K562 (cell line): ENCODE measurements at regions not wholly inside any gene's neighbourhood (a gene's known extent, or its start where the extent isn't known, plus 50 kb on each side); places are given as distances from the start of the nearest gene placed in this dataset.

Experiments
- DACH1 ChIP-seq: fragments of 450-650 bp; IDR thresholded peaks from 2 replicates; pipeline ENCODE4 v1.6.1; 2018; ENCODE audit not compliant: partially characterized antibody
- E2F4 ChIP-seq: sonication (generic); formaldehyde crosslinking; IDR thresholded peaks from 2 replicates; pipeline ENCODE4 v1.8.0; 2022; ENCODE audit warnings: mild to moderate bottlenecking, low read depth, missing genetic modification reagents
- EP300 ChIP-seq: IDR thresholded peaks from 2 replicates; pipeline ENCODE4 v1.6.1; 2012; ENCODE audit warnings: low read length, improper control_type of control experiment
- FIP1L1 ChIP-seq: fragments of 200-400 bp; formaldehyde crosslinking; IDR thresholded peaks from 2 replicates; pipeline ENCODE4 v1.6.1; 2018; ENCODE audit warnings: mild to moderate bottlenecking, low read depth, low read length; ENCODE audit not compliant: poor library complexity, severe bottlenecking
- MGA ChIP-seq: fragments of 450-650 bp; IDR thresholded peaks from 2 replicates; pipeline ENCODE4 v1.6.1; 2016; ENCODE audit warnings: mild to moderate bottlenecking, moderate library complexity
- SIX5 ChIP-seq, 2 experiments: IDR thresholded peaks; 2 replicates each; pipeline ENCODE4 v1.6.1; 2011; ENCODE audit warnings: low read length in 2 of 2, borderline replicate concordance in 1 of 2, low read depth in 1 of 2, mild to moderate bottlenecking in 1 of 2, moderate library complexity in 1 of 2; ENCODE audit not compliant: insufficient read depth in 1 of 2
- ZBTB8A ChIP-seq: fragments of 450-650 bp; IDR thresholded peaks from 2 replicates; pipeline ENCODE4 v1.6.1; 2018; ENCODE audit warnings: mild to moderate bottlenecking, moderate library complexity; ENCODE audit not compliant: partially characterized antibody
- ZC3H11A ChIP-seq: IDR thresholded peaks from 2 replicates; pipeline ENCODE4 v1.6.1; 2012; ENCODE audit warnings: low read depth, low read length, improper control_type of control experiment
- ZNF717 ChIP-seq: fragments of 250-450 bp; sonication (Bioruptor Pico); IDR thresholded peaks from 2 replicates; pipeline ENCODE4 v1.5.0; 2021
- TF ChIP-seq, protein P1 (sequence below): fragments of 450-650 bp; formaldehyde crosslinking; IDR thresholded peaks from 2 replicates; pipeline ENCODE4 v1.4.0; 2020; ENCODE audit warnings: mild to moderate bottlenecking, mixed read lengths

DNA sequence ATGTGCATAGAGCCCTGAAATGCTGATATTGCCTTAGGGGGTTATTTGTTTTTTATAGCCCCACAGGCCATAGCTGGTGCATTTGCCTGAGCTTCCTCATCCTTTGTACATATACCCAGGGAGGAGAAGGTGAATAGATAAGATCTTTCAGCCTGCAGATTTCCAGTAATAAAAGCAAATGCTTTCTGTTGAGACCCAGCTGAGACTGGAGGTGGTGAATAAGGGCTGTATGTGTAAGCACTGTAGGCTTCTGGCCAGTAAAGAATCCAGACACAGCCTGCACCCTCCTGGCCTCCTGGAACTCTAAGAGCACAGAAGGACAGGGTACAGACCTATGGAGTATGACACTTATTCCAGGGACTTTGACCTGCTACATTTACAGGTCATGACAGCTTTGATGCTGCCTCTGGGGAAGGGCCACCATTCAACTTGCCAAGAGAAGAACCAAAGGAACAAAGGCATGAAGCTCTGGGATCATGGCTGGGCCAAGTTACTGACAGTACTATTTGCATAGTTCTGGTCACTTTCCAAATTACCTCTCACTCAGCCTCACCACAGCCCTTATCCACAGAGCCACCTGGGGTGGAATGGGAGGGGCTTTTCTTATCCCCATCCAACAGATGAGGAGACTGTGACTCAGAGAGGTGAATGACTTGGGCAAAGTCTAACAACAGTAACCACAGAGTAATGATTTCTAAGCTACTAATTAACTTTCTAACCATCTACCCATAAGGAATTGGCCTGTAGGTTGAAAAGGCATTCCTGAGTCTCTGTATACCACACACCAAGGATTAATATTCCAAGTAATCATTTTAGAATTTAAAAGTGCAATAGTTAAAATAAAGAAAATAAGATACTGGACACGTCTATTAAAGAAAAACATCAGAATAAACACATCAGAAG, 604.5 kb upstream of the KLF4 start (continued):
- TF ChIP-seq ZC3H11A (no peak), FIP1L1 (no peak), ZNF717 (CRISPR knock-in tag) (no peak), SIX5 (IDR thresholded peaks at IDR 0.05; ENCODE audit: borderline replicate concordance in 1 of 2, insufficient read depth in 1 of 2, low read depth in 1 of 2, low read length in 2 of 2) (no peak), ZBTB8A (no peak), MGA (no peak), EP300 (peak; percentile 100), E2F4 (CRISPR knock-in tag) (no peak), DACH1 (peak; percentile 66)
- TF ChIP-seq, protein P1, sequence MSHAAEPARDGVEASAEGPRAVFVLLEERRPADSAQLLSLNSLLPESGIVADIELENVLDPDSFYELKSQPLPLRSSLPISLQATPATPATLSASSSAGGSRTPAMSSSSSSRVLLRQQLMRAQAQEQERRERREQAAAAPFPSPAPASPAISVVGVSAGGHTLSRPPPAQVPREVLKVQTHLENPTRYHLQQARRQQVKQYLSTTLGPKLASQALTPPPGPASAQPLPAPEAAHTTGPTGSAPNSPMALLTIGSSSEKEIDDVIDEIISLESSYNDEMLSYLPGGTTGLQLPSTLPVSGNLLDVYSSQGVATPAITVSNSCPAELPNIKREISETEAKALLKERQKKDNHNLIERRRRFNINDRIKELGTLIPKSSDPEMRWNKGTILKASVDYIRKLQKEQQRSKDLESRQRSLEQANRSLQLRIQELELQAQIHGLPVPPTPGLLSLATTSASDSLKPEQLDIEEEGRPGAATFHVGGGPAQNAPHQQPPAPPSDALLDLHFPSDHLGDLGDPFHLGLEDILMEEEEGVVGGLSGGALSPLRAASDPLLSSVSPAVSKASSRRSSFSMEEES (CRISPR knock-in tag): no peak
